Right ventricle myocardium inferior (tissue), 1 donor: ENCODE measurements at regions not wholly inside any gene's neighbourhood (a gene's known extent, or its start where the extent isn't known, plus 50 kb on each side); places are given as distances from the start of the nearest gene placed in this dataset.
A peak's percentile ranks its signal among the peaks of the same experiment; 100 is the strongest.

Source experiments
- ATAC-seq: fragments of 200-7000 bp; cut with Tn5 transposase; one replicate; pipeline ENCODE4 v1.9.1; 2020; ENCODE audit warnings: mild to moderate bottlenecking, moderate library complexity
- DNase-seq: peaks from one replicate; pipeline ENCODE4 v3.0.0; 2021; ENCODE audit errors: missing footprints
- intact Hi-C: fragments of 100-400 bp; cut with DNase I; formaldehyde crosslinking; loops from one replicate; pipeline ENCODE4 v1.11.0; 2022
- donor health status: DM: no; HTN: yes; CAD: no; lungs with severe emphysema.

- intact Hi-C loops = no loop called here
- DNase-seq (no peak), ATAC-seq (no peak)
These were observed 1066.0 kb upstream of the ADGRL4 start for GRCh38 chr1:80072563-80072962.

- intact Hi-C loops = no loop called here
- DNase-seq (no peak), ATAC-seq (no peak)
These were observed 1059.5 kb upstream of the ADGRL4 start for GRCh38 chr1:80066060-80066459.

GRCh38 chr1:80064524-80064923 lies 1058.0 kb upstream of the ADGRL4 start:
- no peak for ATAC-seq
- intact Hi-C loops = no loop called here
- no peak for DNase-seq

- ATAC-seq (no peak), DNase-seq (no peak)
- intact Hi-C loops = no loop called here
These were observed 1053.4 kb upstream of the ADGRL4 start for GRCh38 chr1:80059940-80060339.

GRCh38 chr1:80056179-80056578 lies 1049.6 kb upstream of the ADGRL4 start:
- no peak for DNase-seq
- ATAC-seq = no peak
- intact Hi-C loops = no loop called here

GRCh38 chr1:80054129-80054528 lies 1047.6 kb upstream of the ADGRL4 start:
- no peak for DNase-seq
- intact Hi-C loops = no loop called here
- ATAC-seq = no peak

GRCh38 chr1:80053613-80054012 lies 1047.1 kb upstream of the ADGRL4 start:
- intact Hi-C loops = no loop called here
- no peak for ATAC-seq

GRCh38 chr1:80050523-80050922 lies 1044.0 kb upstream of the ADGRL4 start:
- intact Hi-C loops = no loop called here
- DNase-seq (no peak), ATAC-seq (no peak)

More at GRCh38 chr1:80053613-80054012, 1047.1 kb upstream of the ADGRL4 start:
- DNase-seq = no peak

GRCh38 chr1:80050085-80050484 lies 1043.6 kb upstream of the ADGRL4 start:
- no peak for ATAC-seq
- DNase-seq = no peak
- intact Hi-C loops = no loop called here

- ATAC-seq = no peak
- no peak for DNase-seq
- intact Hi-C loops = no loop called here
These were observed 1042.2 kb upstream of the ADGRL4 start for GRCh38 chr1:80048716-80049115.

- ATAC-seq (no peak), DNase-seq (no peak)
- intact Hi-C loops = no loop called here
These were observed 1041.3 kb upstream of the ADGRL4 start for GRCh38 chr1:80047791-80048190.

- no peak for ATAC-seq
- DNase-seq = no peak
- intact Hi-C loops = no loop called here
These were observed 1038.1 kb upstream of the ADGRL4 start for GRCh38 chr1:80044662-80045061.

GRCh38 chr1:80036690-80037432 lies 1030.3 kb upstream of the ADGRL4 start:
- DNase-seq = no peak
- no peak for ATAC-seq
- intact Hi-C loops = no loop called here

GRCh38 chr1:80023358-80023757 lies 1016.8 kb upstream of the ADGRL4 start:
- no peak for ATAC-seq
- no peak for DNase-seq
- intact Hi-C loops = no loop called here

GRCh38 chr1:80021891-80022290 lies 1015.4 kb upstream of the ADGRL4 start:
- no peak for DNase-seq
- intact Hi-C loops = no loop called here
- no peak for ATAC-seq

GRCh38 chr1:80018348-80018747 lies 1011.8 kb upstream of the ADGRL4 start:
- no peak for ATAC-seq
- intact Hi-C loops = no loop called here
- DNase-seq = no peak

GRCh38 chr1:80008934-80009333 lies 1002.4 kb upstream of the ADGRL4 start:
- intact Hi-C loops = no loop called here
- DNase-seq = no peak
- no peak for ATAC-seq

- DNase-seq (no peak), ATAC-seq (no peak)
- intact Hi-C loops = no loop called here
These were observed 996.7 kb upstream of the ADGRL4 start for GRCh38 chr1:80003250-80003649.

- DNase-seq = no peak
- intact Hi-C loops = no loop called here
- no peak for ATAC-seq
These were observed 981.9 kb upstream of the ADGRL4 start for GRCh38 chr1:79988401-79988800.

- ATAC-seq (peak; percentile 97), DNase-seq (peak; percentile 75)
- intact Hi-C loops = no loop called here
These were observed 975.7 kb upstream of the ADGRL4 start for GRCh38 chr1:79982211-79982610.

GRCh38 chr1:79981481-79981880 lies 975.0 kb upstream of the ADGRL4 start:
- intact Hi-C loops = no loop called here
- no peak for DNase-seq
- ATAC-seq = peak; percentile 66
